SK-N-SH (cell line): ENCODE measurements at regions not wholly inside any gene's neighbourhood (a gene's known extent, or its start where the extent isn't known, plus 50 kb on each side); places are given as distances from the start of the nearest gene placed in this dataset.

Experiments used
- CTCF ChIA-PET: fragments of 300-600, 350-600 bp; formaldehyde crosslinking; extraction: SDS; loops from one replicate; lab custom pipeline; 2021; lab: Yijun Ruan, JAX
- POLR2A ChIA-PET: fragments of 350-600 bp; sonication (Branson Sonifier 250); formaldehyde crosslinking; extraction: SDS; loops from one replicate; lab custom pipeline; 2020; ENCODE audit warnings: antibody characterized with exemption, inconsistent platforms; lab: Yijun Ruan, JAX
- DNase-seq: peaks from one replicate; pipeline ENCODE4 v3.0.0; 2012
- H2AFZ ChIP-seq: fragments of 200-600 bp; sonication (generic); 2 replicates; pipeline ENCODE4 v1.8.1; 2016; ENCODE audit warnings: antibody characterized with exemption, mild to moderate bottlenecking, low read depth
- H3F3A ChIP-seq: fragments of 200-600 bp; sonication (generic); replicated peaks from 2 replicates; pipeline ENCODE3; 2016; ENCODE audit warnings: antibody characterized with exemption, mild to moderate bottlenecking; ENCODE audit not compliant: insufficient read depth
- H3K27ac ChIP-seq, 2 experiments: fragments of 200-500 bp in 1 of 2; fragments of 200-600 bp in 1 of 2; sonication (Bioruptor generic) in 1 of 2; sonication (generic), shearing (Covaris generic) in 1 of 2; 2 replicates each; pipeline versions ENCODE4 v1.5.1 to v1.6.1; 2014 to 2016; ENCODE audit warnings: low read depth in 2 of 2, inconsistent platforms in 1 of 2, low read length in 1 of 2, mild to moderate bottlenecking in 1 of 2, mixed read lengths in 1 of 2
- H3K27me3 ChIP-seq: fragments of 200-600 bp; sonication (generic), shearing (Covaris generic); 2 replicates; pipeline ENCODE4 v1.6.1; 2016; ENCODE audit warnings: mixed run types; ENCODE audit not compliant: insufficient read depth
- H3K36me3 ChIP-seq, 2 experiments: fragments of 200-500 bp in 1 of 2; fragments of 200-600 bp in 1 of 2; sonication (Bioruptor generic) in 1 of 2; sonication (generic) in 1 of 2; replicated peaks in 1 of 2; 2 replicates each; pipeline versions ENCODE3 to v1.5.1; 2014 to 2016; ENCODE audit warnings: low read length in 1 of 2, mild to moderate bottlenecking in 1 of 2; ENCODE audit not compliant: insufficient read depth in 2 of 2, control insufficient read depth in 1 of 2
- H3K4me1 ChIP-seq, 2 experiments: fragments of 200-500 bp in 1 of 2; fragments of 200-600 bp in 1 of 2; sonication (Bioruptor generic) in 1 of 2; sonication (generic), shearing (Covaris generic) in 1 of 2; 2 replicates each; pipeline versions ENCODE4 v1.5.1 to v1.6.1; 2014 to 2016; ENCODE audit warnings: low read depth in 1 of 2, low read length in 1 of 2, mixed run types in 1 of 2; ENCODE audit not compliant: insufficient read depth in 2 of 2, control insufficient read depth in 1 of 2
- H3K4me2 ChIP-seq: fragments of 200-600 bp; sonication (generic), shearing (Covaris generic); 2 replicates; pipeline ENCODE4 v1.6.1; 2017; ENCODE audit warnings: mixed run types
- H3K4me3 ChIP-seq, 2 experiments: fragments of 200-500 bp in 1 of 2; fragments of 200-600 bp in 1 of 2; sonication (Bioruptor generic) in 1 of 2; sonication (generic), shearing (Covaris generic) in 1 of 2; 2 replicates each; pipeline versions ENCODE4 v1.5.1 to v1.8.1; 2014 to 2016; ENCODE audit warnings: low read depth in 2 of 2, inconsistent platforms in 1 of 2, low read length in 1 of 2, mild to moderate bottlenecking in 1 of 2, mixed read lengths in 1 of 2, moderate library complexity in 1 of 2
- H3K79me2 ChIP-seq: fragments of 200-600 bp; sonication (generic); 2 replicates; pipeline ENCODE4 v1.8.1; 2017; ENCODE audit warnings: mild to moderate bottlenecking; ENCODE audit not compliant: insufficient read depth
- H3K9ac ChIP-seq: fragments of 200-600 bp; sonication (generic); 2 replicates; pipeline ENCODE4 v1.6.1; 2017; ENCODE audit warnings: mixed run types
- H3K9me2 ChIP-seq: fragments of 200-600 bp; sonication (generic); 2 replicates; pipeline ENCODE4 v1.6.1; 2017; ENCODE audit warnings: mixed run types
- H3K9me3 ChIP-seq: fragments of 200-600 bp; sonication (generic); 2 replicates; pipeline ENCODE4 v1.6.1; 2017; ENCODE audit warnings: mixed run types, mild to moderate bottlenecking, moderate library complexity
- H4K20me1 ChIP-seq: fragments of 200-600 bp; sonication (generic); 2 replicates; pipeline ENCODE4 v1.6.1; 2017; ENCODE audit warnings: mild to moderate bottlenecking, mixed run types; ENCODE audit not compliant: insufficient read depth
- CHD2 ChIP-seq: fragments of 150-350 bp; IDR thresholded peaks from 2 replicates; pipeline ENCODE4 v1.6.1; 2018; ENCODE audit warnings: low read length; ENCODE audit not compliant: partially characterized antibody
- ELF1 ChIP-seq: IDR thresholded peaks from 2 replicates; pipeline ENCODE4 v1.4.0; 2012
- FOSL2 ChIP-seq: IDR thresholded peaks from 2 replicates; pipeline ENCODE4 v1.4.0; 2012; ENCODE audit warnings: low read depth, mild to moderate bottlenecking, moderate library complexity, borderline replicate concordance
- GATA2 ChIP-seq: sonication (generic); formaldehyde crosslinking; IDR thresholded peaks from 2 replicates; pipeline ENCODE4 v1.5.0; 2020; ENCODE audit warnings: mild to moderate bottlenecking, missing genetic modification reagents
- JUND ChIP-seq: IDR thresholded peaks from 2 replicates; pipeline ENCODE4 v1.4.0; 2012
- NRF1 ChIP-seq: IDR thresholded peaks from 2 replicates; pipeline ENCODE4 v1.6.1; 2012; ENCODE audit warnings: low read depth, mild to moderate bottlenecking, low read length
- RCOR1 ChIP-seq: fragments of 150-350 bp; IDR thresholded peaks from 2 replicates; pipeline ENCODE4 v1.6.1; 2017; ENCODE audit warnings: antibody characterized with exemption, low read length
- REST ChIP-seq: IDR thresholded peaks from 2 replicates; pipeline ENCODE4 v1.6.1; 2012; ENCODE audit warnings: mild to moderate bottlenecking, low read depth, low read length, moderate library complexity
- RXRA ChIP-seq: IDR thresholded peaks from 2 replicates; pipeline ENCODE4 v1.4.0; 2012; ENCODE audit warnings: low read depth, mild to moderate bottlenecking, borderline replicate concordance
- SIN3A ChIP-seq: IDR thresholded peaks from 2 replicates; pipeline ENCODE4 v1.6.1; 2012; ENCODE audit warnings: low read depth, mild to moderate bottlenecking, low read length, moderate library complexity, borderline replicate concordance
- TEAD4 ChIP-seq: IDR thresholded peaks from 2 replicates; pipeline ENCODE4 v1.4.0; 2012; ENCODE audit warnings: mild to moderate bottlenecking, borderline replicate concordance; ENCODE audit not compliant: insufficient read depth
- USF2 ChIP-seq: fragments of 150-350 bp; IDR thresholded peaks from 2 replicates; pipeline ENCODE4 v1.6.1; 2017; ENCODE audit warnings: antibody characterized with exemption, low read length, low read depth, borderline replicate concordance
- WGBS: methylation state at CpG from one replicate; pipeline ENCODE4 v1.1.6; 2017; ENCODE audit warnings: low lambda C conversion rate; 5-methylcytosine and 5-hydroxymethylcytosine counted together

GRCh38 chr4:173797296-173797695 lies 267.3 kb upstream of the HAND2 start:
- H4K20me1 ChIP-seq = no peaks in the 10 kb centered on the region
- H3K27ac ChIP-seq = no peak overlapping the region
- no peaks in the 10 kb centered on the region for H3K79me2 ChIP-seq
- CTCF ChIA-PET = no interaction called here
- H3K9ac ChIP-seq = no peak overlapping the region
- no peaks in the 10 kb centered on the region for H3K27me3 ChIP-seq
- DNase-seq = no peak
- H3K4me3 ChIP-seq = no peak overlapping the region
- H3F3A ChIP-seq = no peaks in the 10 kb centered on the region
- no peaks in the 10 kb centered on the region for H3K9me3 ChIP-seq
- WGBS = 93% methylated on average over 1 of the region's 1 CpG
- no peak overlapping the region for H3K4me2 ChIP-seq
- H3K4me1 ChIP-seq = peaks cover 0 to 28% of the 10 kb centered on the region in 2 experiments; a peak in 2 of 4 replicates
- H3K9me2 ChIP-seq = no peaks in the 10 kb centered on the region
- POLR2A ChIA-PET = no interaction called here
- TF ChIP-seq GATA2 = no peak
- no peaks in the 10 kb centered on the region for H3K36me3 ChIP-seq
- H2AFZ ChIP-seq = no peak overlapping the region

- CTCF ChIA-PET = no interaction called here
- Histone ChIP-seq H2AFZ (peak overlapping the region; percentile 80), H3K9me3 (no peaks in the 10 kb centered on the region), H4K20me1 (no peaks in the 10 kb centered on the region), H3K9me2 (no peaks in the 10 kb centered on the region), H3K9ac (peak overlapping the region; percentile 24; the same call in 1 of the 2 replicates), H3K36me3 (no peaks in the 10 kb centered on the region), H3K27me3 (no peaks in the 10 kb centered on the region), H3K27ac (peak overlapping the region in 1 of 2 experiments; percentile 64; a peak in 3 of 4 replicates), H3K4me3 (no peak overlapping the region), H3K4me1 (peaks cover 0 to 21% of the 10 kb centered on the region in 2 experiments; a peak in 2 of 4 replicates), H3K79me2 (no peaks in the 10 kb centered on the region), H3F3A (no peaks in the 10 kb centered on the region), H3K4me2 (peak overlapping the region; percentile 46)
- no peak for DNase-seq
- WGBS = 24% methylated on average over 2 of the region's 2 CpGs
- POLR2A ChIA-PET = no interaction called here
- TF ChIP-seq SIN3A = no peak
- TF ChIP-seq JUND = peak; percentile 13; the same call in 1 of the 2 replicates
- no peak for TF ChIP-seq CHD2
- TF ChIP-seq RCOR1 = no peak
- peak; percentile 40; the same call in 1 of the 2 replicates for TF ChIP-seq FOSL2
- TF ChIP-seq GATA2 = no peak
- TF ChIP-seq REST = no peak
- no peak for TF ChIP-seq RXRA
- TF ChIP-seq ELF1 = no peak
- TF ChIP-seq TEAD4 = no peak
- TF ChIP-seq NRF1 = no peak
- no peak for TF ChIP-seq USF2
Measured at GRCh38 chr4:173794662-173795061, 264.6 kb upstream of the HAND2 start.
